CD4-positive, alpha-beta memory T cell (primary cell): ENCODE measurements at regions not wholly inside any gene's neighbourhood (a gene's known extent, or its start where the extent isn't known, plus 50 kb on each side); places are given as distances from the start of the nearest gene placed in this dataset.

Source experiments
- CTCF ChIA-PET: fragments of 350-600 bp; sonication (Branson Sonifier 250); formaldehyde crosslinking; loops from one replicate; lab custom pipeline; 2021; ENCODE audit warnings: inconsistent platforms; ENCODE audit not compliant: partially characterized antibody; lab: Charles Lee
- POLR2A ChIA-PET: fragments of 350-600 bp; sonication (Branson Sonifier 250); formaldehyde crosslinking; loops from one replicate; lab custom pipeline; 2021; ENCODE audit not compliant: partially characterized antibody; lab: Charles Lee
- DNase-seq, 5 donors: peaks; one replicate each; pipeline versions ENCODE4 v3.0.0 to v3.0.0-alpha.2; 2020 to 2022; ENCODE audit warnings: mixed read lengths in 1 of 5
- H3K27ac ChIP-seq: one replicate; pipeline ENCODE4 v1.7.0; 2013; ENCODE audit warnings: low read depth, low read length
- H3K27me3 ChIP-seq: 2 replicates; pipeline ENCODE4 v1.7.0; 2013; ENCODE audit warnings: mild to moderate bottlenecking, low read length, moderate library complexity; ENCODE audit not compliant: insufficient read depth
- H3K36me3 ChIP-seq: 2 replicates; pipeline ENCODE4 v1.7.0; 2013; ENCODE audit warnings: mild to moderate bottlenecking, low read length, moderate library complexity; ENCODE audit not compliant: insufficient read depth
- H3K4me1 ChIP-seq: 2 replicates; pipeline ENCODE4 v1.7.0; 2013; ENCODE audit warnings: mild to moderate bottlenecking, low read length, moderate library complexity; ENCODE audit not compliant: insufficient read depth
- H3K4me3 ChIP-seq, 2 donors: one replicate each; pipeline ENCODE4 v1.7.0; 2013; ENCODE audit warnings: low read length in 2 of 2, mild to moderate bottlenecking in 1 of 2
- H3K9me3 ChIP-seq, 2 donors: one replicate each; pipeline ENCODE4 v1.7.0; 2013; ENCODE audit warnings: low read length in 2 of 2, control low read depth in 1 of 2; ENCODE audit not compliant: control insufficient read depth in 1 of 2
- H3K27ac Mint-ChIP-seq, 7 donors: one replicate each; pipeline ENCODE4 v1.8.0; 2020 to 2021; ENCODE audit warnings: mixed read lengths in 7 of 7, mild to moderate bottlenecking in 6 of 7, inconsistent platforms in 3 of 7, moderate library complexity in 3 of 7
- H3K27me3 Mint-ChIP-seq, 2 donors: one replicate each; pipeline ENCODE4 v1.8.0; 2020 to 2021; ENCODE audit warnings: mixed read lengths in 2 of 2
- H3K36me3 Mint-ChIP-seq, 2 donors: one replicate each; pipeline ENCODE4 v1.8.0; 2020 to 2021; ENCODE audit warnings: mixed read lengths in 2 of 2, inconsistent platforms in 1 of 2, mild to moderate bottlenecking in 1 of 2
- H3K4me1 Mint-ChIP-seq, 4 donors: one replicate each; pipeline ENCODE4 v1.8.0; 2020 to 2021; ENCODE audit warnings: mixed read lengths in 4 of 4, mild to moderate bottlenecking in 1 of 4
- H3K4me3 Mint-ChIP-seq, 8 donors: one replicate each; pipeline ENCODE4 v1.8.0; 2020 to 2021; ENCODE audit warnings: mixed read lengths in 8 of 8, mild to moderate bottlenecking in 7 of 8, moderate library complexity in 6 of 8, inconsistent platforms in 3 of 8
- H3K9me3 Mint-ChIP-seq, 8 donors: one replicate each; pipeline ENCODE4 v1.8.0; 2020 to 2021; ENCODE audit warnings: mixed read lengths in 8 of 8, mild to moderate bottlenecking in 5 of 8, inconsistent platforms in 3 of 8, moderate library complexity in 1 of 8
- intact Hi-C: fragments of 100-400 bp; cut with micrococcal nuclease; formaldehyde crosslinking; loops from one replicate; pipeline ENCODE4 v1.15.1; 2023

GRCh38 chr2:145235312-145235711 is 715.4 kb upstream of the ZEB2 start:
- DNase-seq: no peak
- CTCF ChIA-PET: no interaction called here
- Histone ChIP-seq H3K27me3 (no peaks in the 10 kb centered on the region), H3K4me1 (no peaks in the 10 kb centered on the region), H3K4me3 (no peak overlapping the region), H3K9me3 (no peaks in the 10 kb centered on the region), H3K36me3 (no peaks in the 10 kb centered on the region), H3K27ac (no peak overlapping the region)
- H3K4me1 Mint-ChIP-seq: no peaks in the 10 kb centered on the region
- no peak overlapping the region for H3K27ac Mint-ChIP-seq
- intact Hi-C loops: no loop called here
- no peaks in the 10 kb centered on the region for H3K36me3 Mint-ChIP-seq
- H3K4me3 Mint-ChIP-seq: no peak overlapping the region
- peaks cover 0 to 3% of the 10 kb centered on the region in 2 donors for H3K27me3 Mint-ChIP-seq
- peaks cover 0 to 2% (median 0%) of the 10 kb centered on the region in 8 donors for H3K9me3 Mint-ChIP-seq
- POLR2A ChIA-PET: no interaction called here

- ChIA-PET CTCF (no interaction called here), POLR2A (no interaction called here)
- Mint-ChIP-seq H3K9me3 (peaks cover 0 to 4% (median 0%) of the 10 kb centered on the region in 8 donors), H3K27me3 (peaks cover 0 to 3% of the 10 kb centered on the region in 2 donors), H3K4me1 (no peaks in the 10 kb centered on the region), H3K27ac (no peak overlapping the region), H3K36me3 (no peaks in the 10 kb centered on the region), H3K4me3 (no peak overlapping the region)
- intact Hi-C loops: no loop called here
- no peaks in the 10 kb centered on the region for H3K27me3 ChIP-seq
- no peak overlapping the region for H3K4me3 ChIP-seq
- no peaks in the 10 kb centered on the region for H3K36me3 ChIP-seq
- H3K4me1 ChIP-seq: no peaks in the 10 kb centered on the region
- no peak overlapping the region for H3K27ac ChIP-seq
- H3K9me3 ChIP-seq: no peaks in the 10 kb centered on the region
- no peak for DNase-seq
These were observed 710.6 kb upstream of the ZEB2 start for GRCh38 chr2:145230546-145230945.

GRCh38 chr2:145228506-145228905 is 708.6 kb upstream of the ZEB2 start:
- Histone ChIP-seq H3K27me3 (no peaks in the 10 kb centered on the region), H3K4me1 (no peaks in the 10 kb centered on the region), H3K9me3 (no peaks in the 10 kb centered on the region), H3K27ac (no peak overlapping the region), H3K4me3 (no peak overlapping the region), H3K36me3 (no peaks in the 10 kb centered on the region)
- no peaks in the 10 kb centered on the region for H3K4me1 Mint-ChIP-seq
- DNase-seq: no peak
- ChIA-PET CTCF (no interaction called here), POLR2A (no interaction called here)
- H3K4me3 Mint-ChIP-seq: no peak overlapping the region
- H3K9me3 Mint-ChIP-seq: peaks cover 0 to 5% (median 0%) of the 10 kb centered on the region in 8 donors
- H3K27ac Mint-ChIP-seq: no peak overlapping the region
- H3K27me3 Mint-ChIP-seq: no peaks in the 10 kb centered on the region
- no peaks in the 10 kb centered on the region for H3K36me3 Mint-ChIP-seq
- intact Hi-C loops: no loop called here

- ChIA-PET POLR2A (no interaction called here), CTCF (no interaction called here)
- DNase-seq: no peak
- no peak overlapping the region for H3K27ac Mint-ChIP-seq
- Histone ChIP-seq H3K4me1 (no peaks in the 10 kb centered on the region), H3K4me3 (no peak overlapping the region), H3K27ac (no peak overlapping the region), H3K36me3 (no peaks in the 10 kb centered on the region), H3K9me3 (no peaks in the 10 kb centered on the region), H3K27me3 (no peaks in the 10 kb centered on the region)
- intact Hi-C loops: no loop called here
- H3K36me3 Mint-ChIP-seq: no peaks in the 10 kb centered on the region
- H3K4me3 Mint-ChIP-seq: no peak overlapping the region
- peaks cover 0 to 6% (median 0%) of the 10 kb centered on the region in 8 donors for H3K9me3 Mint-ChIP-seq
- no peaks in the 10 kb centered on the region for H3K27me3 Mint-ChIP-seq
- H3K4me1 Mint-ChIP-seq: no peaks in the 10 kb centered on the region
These were observed 707.0 kb upstream of the ZEB2 start for GRCh38 chr2:145226901-145227300.

- no peaks in the 10 kb centered on the region for H3K4me1 ChIP-seq
- no peak overlapping the region for H3K27ac ChIP-seq
- no peak for DNase-seq
- Mint-ChIP-seq H3K27me3 (no peaks in the 10 kb centered on the region), H3K27ac (no peak overlapping the region), H3K36me3 (no peaks in the 10 kb centered on the region), H3K4me1 (no peaks in the 10 kb centered on the region), H3K4me3 (no peak overlapping the region), H3K9me3 (peaks cover 0 to 5% (median 0%) of the 10 kb centered on the region in 8 donors)
- POLR2A ChIA-PET: no interaction called here
- H3K9me3 ChIP-seq: no peaks in the 10 kb centered on the region
- H3K27me3 ChIP-seq: no peaks in the 10 kb centered on the region
- CTCF ChIA-PET: no interaction called here
- H3K4me3 ChIP-seq: no peak overlapping the region
- no peaks in the 10 kb centered on the region for H3K36me3 ChIP-seq
- intact Hi-C loops: no loop called here
These were observed 701.6 kb upstream of the ZEB2 start for GRCh38 chr2:145221516-145221915.

- Histone ChIP-seq H3K4me3 (no peak overlapping the region), H3K27me3 (no peaks in the 10 kb centered on the region), H3K4me1 (no peaks in the 10 kb centered on the region), H3K27ac (no peak overlapping the region), H3K9me3 (no peaks in the 10 kb centered on the region), H3K36me3 (no peaks in the 10 kb centered on the region)
- no peak for DNase-seq
- no peak overlapping the region for H3K4me3 Mint-ChIP-seq
- H3K9me3 Mint-ChIP-seq: peaks cover 0 to 5% (median 0%) of the 10 kb centered on the region in 8 donors
- intact Hi-C loops: no loop called here
- CTCF ChIA-PET: no interaction called here
- no peaks in the 10 kb centered on the region for H3K36me3 Mint-ChIP-seq
- H3K27me3 Mint-ChIP-seq: no peaks in the 10 kb centered on the region
- POLR2A ChIA-PET: no interaction called here
- H3K27ac Mint-ChIP-seq: no peak overlapping the region
- H3K4me1 Mint-ChIP-seq: no peaks in the 10 kb centered on the region
These were observed 701.1 kb upstream of the ZEB2 start for GRCh38 chr2:145221032-145221431.

GRCh38 chr2:145220496-145220895 is 700.6 kb upstream of the ZEB2 start:
- H3K9me3 Mint-ChIP-seq: peaks cover 0 to 7% (median 0%) of the 10 kb centered on the region in 8 donors
- Histone ChIP-seq H3K4me1 (no peaks in the 10 kb centered on the region), H3K4me3 (no peak overlapping the region), H3K9me3 (no peaks in the 10 kb centered on the region), H3K27ac (no peak overlapping the region), H3K27me3 (no peaks in the 10 kb centered on the region), H3K36me3 (no peaks in the 10 kb centered on the region)
- DNase-seq: no peak
- H3K27me3 Mint-ChIP-seq: no peaks in the 10 kb centered on the region
- no peak overlapping the region for H3K27ac Mint-ChIP-seq
- ChIA-PET POLR2A (no interaction called here), CTCF (no interaction called here)
- H3K4me1 Mint-ChIP-seq: no peaks in the 10 kb centered on the region
- H3K4me3 Mint-ChIP-seq: no peak overlapping the region
- intact Hi-C loops: no loop called here
- H3K36me3 Mint-ChIP-seq: no peaks in the 10 kb centered on the region

GRCh38 chr2:145207884-145208283 is 688.0 kb upstream of the ZEB2 start:
- Histone ChIP-seq H3K9me3 (no peaks in the 10 kb centered on the region), H3K27me3 (no peaks in the 10 kb centered on the region), H3K27ac (no peak overlapping the region), H3K4me3 (no peak overlapping the region), H3K4me1 (no peaks in the 10 kb centered on the region), H3K36me3 (no peaks in the 10 kb centered on the region)
- DNase-seq: no peak
- no peaks in the 10 kb centered on the region for H3K27me3 Mint-ChIP-seq
- CTCF ChIA-PET: no interaction called here
- intact Hi-C loops: no loop called here
- H3K4me1 Mint-ChIP-seq: no peaks in the 10 kb centered on the region
- H3K27ac Mint-ChIP-seq: no peak overlapping the region
- POLR2A ChIA-PET: no interaction called here
- H3K9me3 Mint-ChIP-seq: peaks cover 0 to 14% (median 5%) of the 10 kb centered on the region in 8 donors
- no peaks in the 10 kb centered on the region for H3K36me3 Mint-ChIP-seq
- no peak overlapping the region for H3K4me3 Mint-ChIP-seq
